AG09309 (cell line): ENCODE measurements at regions not wholly inside any gene's neighbourhood (a gene's known extent, or its start where the extent isn't known, plus 50 kb on each side); places are given as distances from the start of the nearest gene placed in this dataset.

ENCODE experiments used
- DNase-seq: peaks from one replicate; pipeline ENCODE4 v3.0.0-alpha.2; 2010; ENCODE audit warnings: low read depth
- H3K4me3 ChIP-seq: 2 replicates; pipeline ENCODE4 v1.5.1; 2011; ENCODE audit warnings: mild to moderate bottlenecking, low read depth, low read length, moderate library complexity; ENCODE audit not compliant: control insufficient read depth
- TF ChIP-seq, protein P1 (sequence below): IDR thresholded peaks from 2 replicates; pipeline ENCODE4 v1.5.1; 2011; ENCODE audit warnings: mild to moderate bottlenecking, low read depth, low read length, inconsistent platforms; ENCODE audit not compliant: insufficient read depth, control insufficient read depth; ENCODE audit errors: missing control alignments

DNA sequence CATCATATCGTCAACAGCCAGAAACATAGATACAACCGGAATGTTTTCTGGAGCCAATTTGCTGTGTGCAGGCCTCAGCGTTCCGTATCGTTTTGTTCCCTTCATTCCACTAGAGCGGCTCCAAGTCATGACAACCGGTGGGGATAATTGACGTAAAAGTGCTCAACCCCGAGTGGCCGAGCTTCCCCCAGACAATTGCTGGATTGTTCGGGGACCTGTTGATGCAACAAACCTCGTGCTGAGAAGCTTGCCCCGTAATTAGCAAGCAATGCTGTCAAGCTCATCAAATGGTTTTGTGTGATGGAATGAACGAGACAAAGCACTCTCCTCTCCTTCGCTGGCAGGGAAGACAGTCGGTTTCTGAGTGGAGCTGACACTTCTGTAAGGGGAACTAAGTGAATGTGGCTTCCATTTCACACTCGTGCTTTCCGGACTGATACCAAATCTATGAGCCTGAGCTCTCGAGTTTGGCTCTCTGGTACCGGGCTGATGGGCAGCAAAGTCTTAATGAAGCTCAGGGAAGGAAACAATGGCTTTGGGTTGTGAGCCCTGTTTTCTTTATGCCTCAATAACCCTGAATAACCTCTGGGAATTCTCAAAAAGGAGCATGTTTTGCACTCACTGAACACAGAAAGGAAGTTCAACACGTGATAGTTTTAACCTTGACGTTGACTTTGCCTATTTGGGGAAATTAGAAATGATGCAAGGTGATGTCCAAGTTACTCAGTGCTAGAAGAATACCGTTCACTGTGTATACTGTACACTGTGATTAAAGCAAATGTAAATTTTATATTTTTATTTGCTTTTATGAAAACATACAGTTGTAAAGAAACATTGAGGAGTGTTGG, 220.5 kb downstream of the BAMBI start:
- no peak overlapping the region for H3K4me3 ChIP-seq
- TF ChIP-seq, protein P1, sequence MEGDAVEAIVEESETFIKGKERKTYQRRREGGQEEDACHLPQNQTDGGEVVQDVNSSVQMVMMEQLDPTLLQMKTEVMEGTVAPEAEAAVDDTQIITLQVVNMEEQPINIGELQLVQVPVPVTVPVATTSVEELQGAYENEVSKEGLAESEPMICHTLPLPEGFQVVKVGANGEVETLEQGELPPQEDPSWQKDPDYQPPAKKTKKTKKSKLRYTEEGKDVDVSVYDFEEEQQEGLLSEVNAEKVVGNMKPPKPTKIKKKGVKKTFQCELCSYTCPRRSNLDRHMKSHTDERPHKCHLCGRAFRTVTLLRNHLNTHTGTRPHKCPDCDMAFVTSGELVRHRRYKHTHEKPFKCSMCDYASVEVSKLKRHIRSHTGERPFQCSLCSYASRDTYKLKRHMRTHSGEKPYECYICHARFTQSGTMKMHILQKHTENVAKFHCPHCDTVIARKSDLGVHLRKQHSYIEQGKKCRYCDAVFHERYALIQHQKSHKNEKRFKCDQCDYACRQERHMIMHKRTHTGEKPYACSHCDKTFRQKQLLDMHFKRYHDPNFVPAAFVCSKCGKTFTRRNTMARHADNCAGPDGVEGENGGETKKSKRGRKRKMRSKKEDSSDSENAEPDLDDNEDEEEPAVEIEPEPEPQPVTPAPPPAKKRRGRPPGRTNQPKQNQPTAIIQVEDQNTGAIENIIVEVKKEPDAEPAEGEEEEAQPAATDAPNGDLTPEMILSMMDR = no peak
- DNase-seq = no peak

DNA sequence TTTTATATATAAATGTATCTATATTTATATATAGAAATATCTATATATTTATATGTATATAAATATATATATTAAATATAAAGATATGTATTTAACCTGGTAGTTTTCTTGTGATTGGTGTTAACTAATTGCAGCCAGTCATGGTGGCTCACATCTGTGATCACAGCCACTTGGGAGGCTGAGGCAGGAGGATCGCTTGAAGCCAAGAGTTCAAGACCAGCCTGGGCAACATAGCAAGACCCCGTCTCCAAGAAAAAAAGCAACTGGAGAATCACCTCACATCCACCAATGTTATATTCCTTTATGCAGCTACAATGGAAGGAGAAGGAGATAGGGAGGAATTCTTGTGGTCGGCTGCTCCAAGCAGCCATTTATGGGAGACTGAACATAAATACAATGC, 224.9 kb downstream of the BAMBI start:
- TF ChIP-seq, protein P1 = no peak
- no peak for DNase-seq
- H3K4me3 ChIP-seq = no peak overlapping the region

DNA sequence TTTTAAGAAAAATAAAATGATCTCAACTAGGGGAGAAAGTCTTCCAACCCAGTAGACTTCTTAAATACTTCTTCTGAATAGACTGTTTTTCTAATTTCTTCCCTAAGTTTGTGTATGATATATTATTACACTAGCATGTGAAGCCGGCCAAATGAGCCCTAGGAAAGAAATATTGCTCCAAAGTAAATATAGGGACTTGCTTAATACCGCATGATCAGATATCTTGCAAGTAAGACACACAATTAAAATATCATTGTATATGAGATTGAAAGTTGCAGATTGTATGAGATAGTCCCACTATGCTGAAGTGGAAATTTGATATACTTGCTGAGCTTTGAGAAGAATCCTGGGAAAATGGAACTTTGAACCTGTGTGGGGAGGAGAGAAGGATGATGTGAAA, 225.7 kb downstream of the BAMBI start:
- no peak overlapping the region for H3K4me3 ChIP-seq
- TF ChIP-seq, protein P1 = no peak
- no peak for DNase-seq

DNA sequence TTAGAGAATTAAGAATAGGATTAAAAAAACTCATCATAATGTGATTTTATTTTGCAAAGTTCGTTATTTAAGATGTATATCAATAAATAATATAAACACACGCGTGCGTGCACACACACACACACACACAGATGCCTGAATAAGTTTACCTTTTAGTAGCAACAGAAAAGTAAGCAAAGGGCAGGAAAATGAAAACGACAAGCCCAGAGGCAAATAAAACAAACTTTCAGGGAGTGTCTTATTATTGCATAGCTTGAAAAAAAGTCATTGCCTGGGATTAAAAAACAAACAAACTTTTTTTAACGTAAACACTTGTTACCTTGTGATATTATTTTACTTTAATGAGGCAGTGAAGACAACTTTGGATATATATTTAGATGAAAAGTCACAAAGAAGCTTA, 226.4 kb downstream of the BAMBI start:
- DNase-seq = no peak
- H3K4me3 ChIP-seq = no peak overlapping the region
- TF ChIP-seq, protein P1 = no peak

DNA sequence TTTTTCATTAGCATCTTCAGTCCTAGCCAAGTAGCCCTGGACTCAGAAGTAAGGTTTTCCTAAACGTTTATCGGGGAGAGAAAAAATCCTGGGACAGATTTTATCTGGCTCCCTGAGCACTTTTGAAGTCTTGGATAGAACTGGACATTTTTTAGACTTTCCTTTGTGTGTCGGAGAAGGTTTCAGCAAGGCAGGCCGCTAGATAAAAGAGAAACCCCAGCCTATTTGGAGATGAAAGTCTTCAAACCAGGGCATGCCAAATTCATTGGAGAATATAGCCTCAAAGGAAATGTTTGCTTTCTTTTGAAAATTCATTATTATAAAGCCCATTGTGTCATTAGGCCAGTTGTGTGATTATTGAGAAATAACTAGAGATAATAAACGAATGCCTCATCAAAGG, 228.1 kb downstream of the BAMBI start:
- DNase-seq = no peak
- H3K4me3 ChIP-seq = no peak overlapping the region
- TF ChIP-seq, protein P1 = no peak

DNA sequence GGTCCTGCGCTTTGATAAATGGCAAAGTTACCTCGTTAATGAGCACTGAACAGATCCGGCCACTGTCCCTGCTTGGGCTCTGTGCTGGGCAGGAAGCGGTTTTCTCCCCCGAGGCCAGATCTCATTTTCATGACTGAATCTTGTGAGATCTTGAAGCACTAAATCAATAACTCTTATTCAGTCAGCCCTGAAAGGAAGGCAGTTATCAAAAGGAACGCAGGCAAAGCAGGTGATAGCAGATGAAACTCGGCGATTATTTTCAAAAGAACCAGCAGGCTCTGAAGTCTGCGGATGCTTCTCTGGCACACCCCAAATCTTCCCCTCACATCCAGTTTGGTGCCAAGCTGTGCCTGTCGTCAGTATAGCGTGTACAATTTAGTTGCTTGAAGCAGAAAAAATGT, 228.7 kb downstream of the BAMBI start:
- no peak for DNase-seq
- no peak overlapping the region for H3K4me3 ChIP-seq
- TF ChIP-seq, protein P1 = no peak
